ENCODE measurements at regions not wholly inside any gene's neighbourhood (a gene's known extent, or its start where the extent isn't known, plus 50 kb on each side); places are given as distances from the start of the nearest gene placed in this dataset.
"Not testable (repeated sequence)": the region's sequence is repeated elsewhere in the genome, so short reads cannot be mapped to it uniquely, and the experiment has no call there.

- not testable (repeated sequence) for H3K36me3 Mint-ChIP-seq; ATAC-seq (ENCODE audit: low read depth); DNase-seq (ENCODE audit: low spot score in 2 of 2); H3K27me3 Mint-ChIP-seq; H3K4me3 Mint-ChIP-seq; H3K27ac Mint-ChIP-seq; H3K4me1 Mint-ChIP-seq
- peaks cover 10% of the 10 kb centered on the region for H3K9me3 Mint-ChIP-seq
Measured at GRCh38 chr2:65890131-65890530, 457.7 kb upstream of the SPRED2 start.

- no peak overlapping the region for H3K4me3 Mint-ChIP-seq
- DNase-seq (ENCODE audit: low spot score in 2 of 2) (no peak), ATAC-seq (ENCODE audit: low read depth) (no peak)
Measured at GRCh38 chr2:65885266-65885665, 452.9 kb upstream of the SPRED2 start.

GRCh38 chr2:65881592-65881991 lies 449.2 kb upstream of the SPRED2 start:
- ATAC-seq (ENCODE audit: low read depth), result no peak
- no peak for DNase-seq (ENCODE audit: low spot score in 2 of 2)
- no peak overlapping the region for H3K4me3 Mint-ChIP-seq
- H3K9me3 Mint-ChIP-seq, result no peaks in the 10 kb centered on the region
- no peak overlapping the region for H3K27ac Mint-ChIP-seq
- H3K36me3 Mint-ChIP-seq, result no peaks in the 10 kb centered on the region
- H3K27me3 Mint-ChIP-seq, result no peaks in the 10 kb centered on the region
- H3K4me1 Mint-ChIP-seq, result no peaks in the 10 kb centered on the region

More at GRCh38 chr2:65885266-65885665, 452.9 kb upstream of the SPRED2 start:
- no peak overlapping the region for H3K27ac Mint-ChIP-seq
- no peaks in the 10 kb centered on the region for H3K27me3 Mint-ChIP-seq
- H3K9me3 Mint-ChIP-seq, result no peaks in the 10 kb centered on the region
- no peaks in the 10 kb centered on the region for H3K36me3 Mint-ChIP-seq
- H3K4me1 Mint-ChIP-seq, result no peaks in the 10 kb centered on the region

- Mint-ChIP-seq H3K36me3 (no peaks in the 10 kb centered on the region), H3K27ac (no peak overlapping the region), H3K4me3 (no peak overlapping the region), H3K27me3 (no peaks in the 10 kb centered on the region), H3K4me1 (no peaks in the 10 kb centered on the region), H3K9me3 (no peaks in the 10 kb centered on the region)
- ATAC-seq (ENCODE audit: low read depth) (no peak), DNase-seq (ENCODE audit: low spot score in 2 of 2) (no peak)
Measured at GRCh38 chr2:65880436-65880835, 448.0 kb upstream of the SPRED2 start.

- Mint-ChIP-seq H3K9me3 (no peaks in the 10 kb centered on the region), H3K27ac (no peak overlapping the region), H3K36me3 (no peaks in the 10 kb centered on the region), H3K27me3 (no peaks in the 10 kb centered on the region), H3K4me3 (no peak overlapping the region), H3K4me1 (no peaks in the 10 kb centered on the region)
- DNase-seq (ENCODE audit: low spot score in 2 of 2), result no peak
- no peak for ATAC-seq (ENCODE audit: low read depth)
Measured at GRCh38 chr2:65878011-65878340, 445.6 kb upstream of the SPRED2 start.

- no peaks in the 10 kb centered on the region for H3K4me1 Mint-ChIP-seq
- no peaks in the 10 kb centered on the region for H3K27me3 Mint-ChIP-seq
- DNase-seq (ENCODE audit: low spot score in 2 of 2) (no peak), ATAC-seq (ENCODE audit: low read depth) (no peak)
- no peaks in the 10 kb centered on the region for H3K36me3 Mint-ChIP-seq
- H3K4me3 Mint-ChIP-seq, result no peak overlapping the region
- H3K9me3 Mint-ChIP-seq, result no peaks in the 10 kb centered on the region
- no peak overlapping the region for H3K27ac Mint-ChIP-seq
Measured at GRCh38 chr2:65877331-65878010, 445.1 kb upstream of the SPRED2 start.

- H3K9me3 Mint-ChIP-seq, result no peaks in the 10 kb centered on the region
- ATAC-seq (ENCODE audit: low read depth), result no peak
- H3K36me3 Mint-ChIP-seq, result no peaks in the 10 kb centered on the region
- H3K27me3 Mint-ChIP-seq, result no peaks in the 10 kb centered on the region
- no peak overlapping the region for H3K27ac Mint-ChIP-seq
- H3K4me1 Mint-ChIP-seq, result no peaks in the 10 kb centered on the region
- H3K4me3 Mint-ChIP-seq, result no peak overlapping the region
- DNase-seq (ENCODE audit: low spot score in 2 of 2), result no peak
Measured at GRCh38 chr2:65876114-65876513, 443.7 kb upstream of the SPRED2 start.

GRCh38 chr2:65870826-65871225 lies 438.4 kb upstream of the SPRED2 start:
- Mint-ChIP-seq H3K9me3 (no peaks in the 10 kb centered on the region), H3K4me3 (no peak overlapping the region), H3K4me1 (no peaks in the 10 kb centered on the region), H3K27ac (no peak overlapping the region), H3K36me3 (no peaks in the 10 kb centered on the region), H3K27me3 (peaks cover 5% of the 10 kb centered on the region)
- ATAC-seq (ENCODE audit: low read depth) (no peak), DNase-seq (ENCODE audit: low spot score in 2 of 2) (no peak)

- H3K36me3 Mint-ChIP-seq, result no peaks in the 10 kb centered on the region
- H3K4me3 Mint-ChIP-seq, result no peak overlapping the region
- H3K27ac Mint-ChIP-seq, result no peak overlapping the region
- no peaks in the 10 kb centered on the region for H3K9me3 Mint-ChIP-seq
- DNase-seq (ENCODE audit: low spot score in 2 of 2) (no peak), ATAC-seq (ENCODE audit: low read depth) (no peak)
- peaks cover 5% of the 10 kb centered on the region for H3K27me3 Mint-ChIP-seq
- no peaks in the 10 kb centered on the region for H3K4me1 Mint-ChIP-seq
Measured at GRCh38 chr2:65869296-65869695, 436.9 kb upstream of the SPRED2 start.

GRCh38 chr2:65868177-65868576 lies 435.8 kb upstream of the SPRED2 start:
- Mint-ChIP-seq H3K36me3 (no peaks in the 10 kb centered on the region), H3K27ac (no peak overlapping the region), H3K4me1 (no peaks in the 10 kb centered on the region), H3K4me3 (no peak overlapping the region), H3K9me3 (no peaks in the 10 kb centered on the region), H3K27me3 (peaks cover 5% of the 10 kb centered on the region)
- DNase-seq (ENCODE audit: low spot score in 2 of 2) (no peak), ATAC-seq (ENCODE audit: low read depth) (no peak)

GRCh38 chr2:65867446-65867845 lies 435.0 kb upstream of the SPRED2 start:
- H3K4me3 Mint-ChIP-seq, result no peak overlapping the region
- no peaks in the 10 kb centered on the region for H3K4me1 Mint-ChIP-seq
- H3K27ac Mint-ChIP-seq, result no peak overlapping the region
- H3K9me3 Mint-ChIP-seq, result no peaks in the 10 kb centered on the region
- no peaks in the 10 kb centered on the region for H3K36me3 Mint-ChIP-seq
- H3K27me3 Mint-ChIP-seq, result peaks cover 6% of the 10 kb centered on the region
- ATAC-seq (ENCODE audit: low read depth) (no peak), DNase-seq (ENCODE audit: low spot score in 2 of 2) (no peak)

GRCh38 chr2:65866148-65866547 lies 433.7 kb upstream of the SPRED2 start:
- no peak overlapping the region for H3K4me3 Mint-ChIP-seq
- no peaks in the 10 kb centered on the region for H3K4me1 Mint-ChIP-seq

GRCh38 chr2:65864619-65865018 lies 432.2 kb upstream of the SPRED2 start:
- Mint-ChIP-seq H3K9me3 (no peaks in the 10 kb centered on the region), H3K4me3 (no peak overlapping the region), H3K27ac (no peak overlapping the region), H3K27me3 (peaks cover 3% of the 10 kb centered on the region), H3K4me1 (no peaks in the 10 kb centered on the region), H3K36me3 (no peaks in the 10 kb centered on the region)
- ATAC-seq (ENCODE audit: low read depth) (no peak), DNase-seq (ENCODE audit: low spot score in 2 of 2) (no peak)

More at GRCh38 chr2:65866148-65866547, 433.7 kb upstream of the SPRED2 start:
- Mint-ChIP-seq H3K36me3 (no peaks in the 10 kb centered on the region), H3K27me3 (peaks cover 6% of the 10 kb centered on the region), H3K9me3 (no peaks in the 10 kb centered on the region), H3K27ac (no peak overlapping the region)
- ATAC-seq (ENCODE audit: low read depth), result no peak
- no peak for DNase-seq (ENCODE audit: low spot score in 2 of 2)

- H3K4me3 Mint-ChIP-seq, result no peak overlapping the region
- ATAC-seq (ENCODE audit: low read depth) (no peak), DNase-seq (ENCODE audit: low spot score in 2 of 2) (no peak)
- no peaks in the 10 kb centered on the region for H3K36me3 Mint-ChIP-seq
- no peaks in the 10 kb centered on the region for H3K9me3 Mint-ChIP-seq
- no peak overlapping the region for H3K27ac Mint-ChIP-seq
- no peaks in the 10 kb centered on the region for H3K4me1 Mint-ChIP-seq
- H3K27me3 Mint-ChIP-seq, result peaks cover 2% of the 10 kb centered on the region
Measured at GRCh38 chr2:65863713-65864112, 431.3 kb upstream of the SPRED2 start.

GRCh38 chr2:65856928-65857327 lies 424.5 kb upstream of the SPRED2 start:
- Mint-ChIP-seq H3K9me3 (no peaks in the 10 kb centered on the region), H3K4me1 (no peaks in the 10 kb centered on the region), H3K27ac (no peak overlapping the region), H3K27me3 (peaks cover 3% of the 10 kb centered on the region), H3K36me3 (no peaks in the 10 kb centered on the region), H3K4me3 (no peak overlapping the region)
- ATAC-seq (ENCODE audit: low read depth) (no peak), DNase-seq (ENCODE audit: low spot score in 2 of 2) (no peak)
